GM23248 (cell line): ENCODE measurements at regions not wholly inside any gene's neighbourhood (a gene's known extent, or its start where the extent isn't known, plus 50 kb on each side); places are given as distances from the start of the nearest gene placed in this dataset.

Source experiments
- EZH2 ChIP-seq: fragments of 200-600 bp; sonication (generic); IDR thresholded peaks from 2 replicates; pipeline ENCODE4 v1.6.1; 2018; ENCODE audit warnings: antibody characterized with exemption, mild to moderate bottlenecking; ENCODE audit not compliant: insufficient read depth, poor library complexity, severe bottlenecking
- EZH2phosphoT487 ChIP-seq: fragments of 200-600 bp; sonication (generic); IDR thresholded peaks from 2 replicates; pipeline ENCODE4 v1.6.1; 2018; ENCODE audit warnings: antibody characterized with exemption, moderate library complexity, mild to moderate bottlenecking, low read depth; ENCODE audit not compliant: insufficient read depth

- TF ChIP-seq EZH2 (no peak), EZH2phosphoT487 (no peak)
These were observed 643.4 kb downstream of the ANKRD7 start for GRCh38 chr7:118867860-118868259.
